GM23338 (cell line): ENCODE measurements at regions not wholly inside any gene's neighbourhood (a gene's known extent, or its start where the extent isn't known, plus 50 kb on each side); places are given as distances from the start of the nearest gene placed in this dataset.

Experiments
- EZH2 ChIP-seq: fragments of 200-600 bp; sonication (generic); IDR thresholded peaks from one replicate; pipeline ENCODE4 v1.8.0; 2017; ENCODE audit warnings: antibody characterized with exemption, mild to moderate bottlenecking, low read depth; ENCODE audit not compliant: unreplicated experiment
- POLR2AphosphoS5 ChIP-seq: IDR thresholded peaks from 2 replicates; pipeline ENCODE4 v1.6.1; 2016; ENCODE audit warnings: antibody characterized with exemption, low read depth
- STAT1 ChIP-seq: IDR thresholded peaks from one replicate; pipeline ENCODE4 v1.6.1; 2016; ENCODE audit warnings: antibody characterized with exemption; ENCODE audit not compliant: unreplicated experiment
- ZNF114 ChIP-seq: fragments of 250-450 bp; sonication (Bioruptor Pico); IDR thresholded peaks from 2 replicates; pipeline ENCODE4 v1.5.0; 2020; ENCODE audit warnings: mild to moderate bottlenecking, moderate library complexity
- TF ChIP-seq, protein P1 (sequence below), 2 experiments: fragments of 200-600 bp in 1 of 2; sonication (generic) in 1 of 2; conservative IDR thresholded peaks; 2 replicates each; pipeline versions ENCODE4 v1.5.1 to v1.6.1; 2016 to 2017; ENCODE audit warnings: antibody characterized with exemption in 2 of 2, low read depth in 2 of 2, mild to moderate bottlenecking in 2 of 2, moderate library complexity in 1 of 2
- TF ChIP-seq, protein P2 (sequence below): IDR thresholded peaks from one replicate; pipeline ENCODE4 v1.6.1; 2018; ENCODE audit warnings: antibody characterized with exemption; ENCODE audit not compliant: unreplicated experiment

DNA sequence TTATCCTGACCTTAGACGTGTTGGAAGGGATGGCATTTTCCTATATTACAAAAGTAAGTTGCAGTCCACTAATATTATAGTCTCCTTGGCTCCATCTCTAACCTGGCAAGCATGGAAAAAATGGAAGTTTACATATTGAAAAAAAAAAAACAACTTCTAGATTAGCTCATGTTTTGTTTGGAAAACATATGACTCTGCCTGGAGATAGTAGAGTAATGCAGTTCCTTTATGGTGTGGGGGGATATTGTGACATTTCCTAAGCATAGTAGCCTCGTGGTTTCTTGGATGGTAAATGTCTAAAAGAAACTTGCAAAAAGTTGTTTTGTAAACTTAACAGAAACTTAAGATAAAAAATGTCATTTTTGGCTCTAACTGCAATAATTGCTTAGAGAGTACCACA, 244.4 kb upstream of the FBXL7 start:
- TF ChIP-seq, protein P1, sequence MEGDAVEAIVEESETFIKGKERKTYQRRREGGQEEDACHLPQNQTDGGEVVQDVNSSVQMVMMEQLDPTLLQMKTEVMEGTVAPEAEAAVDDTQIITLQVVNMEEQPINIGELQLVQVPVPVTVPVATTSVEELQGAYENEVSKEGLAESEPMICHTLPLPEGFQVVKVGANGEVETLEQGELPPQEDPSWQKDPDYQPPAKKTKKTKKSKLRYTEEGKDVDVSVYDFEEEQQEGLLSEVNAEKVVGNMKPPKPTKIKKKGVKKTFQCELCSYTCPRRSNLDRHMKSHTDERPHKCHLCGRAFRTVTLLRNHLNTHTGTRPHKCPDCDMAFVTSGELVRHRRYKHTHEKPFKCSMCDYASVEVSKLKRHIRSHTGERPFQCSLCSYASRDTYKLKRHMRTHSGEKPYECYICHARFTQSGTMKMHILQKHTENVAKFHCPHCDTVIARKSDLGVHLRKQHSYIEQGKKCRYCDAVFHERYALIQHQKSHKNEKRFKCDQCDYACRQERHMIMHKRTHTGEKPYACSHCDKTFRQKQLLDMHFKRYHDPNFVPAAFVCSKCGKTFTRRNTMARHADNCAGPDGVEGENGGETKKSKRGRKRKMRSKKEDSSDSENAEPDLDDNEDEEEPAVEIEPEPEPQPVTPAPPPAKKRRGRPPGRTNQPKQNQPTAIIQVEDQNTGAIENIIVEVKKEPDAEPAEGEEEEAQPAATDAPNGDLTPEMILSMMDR (conservative IDR thresholded peaks at IDR 0.05; ENCODE audit: low read depth in 2 of 2): no peak
- TF ChIP-seq, protein P2, sequence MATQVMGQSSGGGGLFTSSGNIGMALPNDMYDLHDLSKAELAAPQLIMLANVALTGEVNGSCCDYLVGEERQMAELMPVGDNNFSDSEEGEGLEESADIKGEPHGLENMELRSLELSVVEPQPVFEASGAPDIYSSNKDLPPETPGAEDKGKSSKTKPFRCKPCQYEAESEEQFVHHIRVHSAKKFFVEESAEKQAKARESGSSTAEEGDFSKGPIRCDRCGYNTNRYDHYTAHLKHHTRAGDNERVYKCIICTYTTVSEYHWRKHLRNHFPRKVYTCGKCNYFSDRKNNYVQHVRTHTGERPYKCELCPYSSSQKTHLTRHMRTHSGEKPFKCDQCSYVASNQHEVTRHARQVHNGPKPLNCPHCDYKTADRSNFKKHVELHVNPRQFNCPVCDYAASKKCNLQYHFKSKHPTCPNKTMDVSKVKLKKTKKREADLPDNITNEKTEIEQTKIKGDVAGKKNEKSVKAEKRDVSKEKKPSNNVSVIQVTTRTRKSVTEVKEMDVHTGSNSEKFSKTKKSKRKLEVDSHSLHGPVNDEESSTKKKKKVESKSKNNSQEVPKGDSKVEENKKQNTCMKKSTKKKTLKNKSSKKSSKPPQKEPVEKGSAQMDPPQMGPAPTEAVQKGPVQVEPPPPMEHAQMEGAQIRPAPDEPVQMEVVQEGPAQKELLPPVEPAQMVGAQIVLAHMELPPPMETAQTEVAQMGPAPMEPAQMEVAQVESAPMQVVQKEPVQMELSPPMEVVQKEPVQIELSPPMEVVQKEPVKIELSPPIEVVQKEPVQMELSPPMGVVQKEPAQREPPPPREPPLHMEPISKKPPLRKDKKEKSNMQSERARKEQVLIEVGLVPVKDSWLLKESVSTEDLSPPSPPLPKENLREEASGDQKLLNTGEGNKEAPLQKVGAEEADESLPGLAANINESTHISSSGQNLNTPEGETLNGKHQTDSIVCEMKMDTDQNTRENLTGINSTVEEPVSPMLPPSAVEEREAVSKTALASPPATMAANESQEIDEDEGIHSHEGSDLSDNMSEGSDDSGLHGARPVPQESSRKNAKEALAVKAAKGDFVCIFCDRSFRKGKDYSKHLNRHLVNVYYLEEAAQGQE: no peak
- TF ChIP-seq POLR2AphosphoS5: no peak
- no peak for TF ChIP-seq STAT1
- TF ChIP-seq EZH2: no peak
- no peak for TF ChIP-seq ZNF114
